NT2/D1 (cell line): ENCODE measurements at regions not wholly inside any gene's neighbourhood (a gene's known extent, or its start where the extent isn't known, plus 50 kb on each side); places are given as distances from the start of the nearest gene placed in this dataset.

Source experiments
- DNase-seq: peaks from one replicate; pipeline ENCODE4 v3.0.0-alpha.2; 2011; ENCODE audit warnings: low read depth, low spot score
- H3K27me3 ChIP-seq: 2 replicates; pipeline ENCODE4 v1.6.0; 2011; ENCODE audit warnings: mild to moderate bottlenecking; ENCODE audit not compliant: insufficient read length, insufficient read depth
- H3K36me3 ChIP-seq: 2 replicates; pipeline ENCODE4 v1.6.1; 2011; ENCODE audit warnings: mild to moderate bottlenecking, low read length, mixed read lengths; ENCODE audit not compliant: insufficient read depth, insufficient read length
- H3K4me1 ChIP-seq: 2 replicates; pipeline ENCODE4 v1.5.1; 2011; ENCODE audit not compliant: insufficient read depth, insufficient read length
- H3K4me3 ChIP-seq: 2 replicates; pipeline ENCODE4 v1.5.1; 2011; ENCODE audit warnings: low read depth; ENCODE audit not compliant: insufficient read length
- H3K9ac ChIP-seq: 2 replicates; pipeline ENCODE4 v1.6.0; 2011; ENCODE audit warnings: low read depth; ENCODE audit not compliant: insufficient read length
- H3K9me3 ChIP-seq: 2 replicates; pipeline ENCODE4 v1.5.1; 2011; ENCODE audit warnings: mild to moderate bottlenecking, low read length; ENCODE audit not compliant: insufficient read depth
- SUZ12 ChIP-seq: IDR thresholded peaks from 2 replicates; pipeline ENCODE4 v1.6.1; 2011; ENCODE audit not compliant: insufficient read length, insufficient read depth; ENCODE audit errors: extremely low read depth
- YY1 ChIP-seq: IDR thresholded peaks from 2 replicates; pipeline ENCODE4 v1.6.1; 2011; ENCODE audit not compliant: insufficient read length, insufficient read depth
- ZNF274 ChIP-seq: IDR thresholded peaks from 2 replicates; pipeline ENCODE4 v1.6.1; 2011; ENCODE audit warnings: mild to moderate bottlenecking, low read depth, low read length

- no peak for DNase-seq
These were observed 788.0 kb downstream of the BRD1 start for GRCh38 chr22:49039625-49040024.

GRCh38 chr22:49037701-49038245 is 789.9 kb downstream of the BRD1 start:
- H3K36me3 ChIP-seq, result no peaks in the 10 kb centered on the region
- H3K4me1 ChIP-seq, result peaks cover 3% of the 10 kb centered on the region
- no peak overlapping the region for H3K9ac ChIP-seq
- no peak for TF ChIP-seq YY1
- no peak for TF ChIP-seq SUZ12
- H3K9me3 ChIP-seq, result no peaks in the 10 kb centered on the region
- no peak overlapping the region for H3K4me3 ChIP-seq
- no peaks in the 10 kb centered on the region for H3K27me3 ChIP-seq
- DNase-seq, result no peak

More at GRCh38 chr22:49039625-49040024, 788.0 kb downstream of the BRD1 start:
- TF ChIP-seq ZNF274 (no peak), YY1 (no peak), SUZ12 (no peak)
- Histone ChIP-seq H3K27me3 (no peaks in the 10 kb centered on the region), H3K4me3 (no peak overlapping the region), H3K9ac (no peak overlapping the region), H3K4me1 (peaks cover 6% of the 10 kb centered on the region), H3K36me3 (no peaks in the 10 kb centered on the region), H3K9me3 (no peaks in the 10 kb centered on the region)

- DNase-seq, result no peak
- H3K4me3 ChIP-seq, result no peak overlapping the region
- no peaks in the 10 kb centered on the region for H3K36me3 ChIP-seq
- H3K4me1 ChIP-seq, result peaks cover 5% of the 10 kb centered on the region
- TF ChIP-seq YY1 (no peak), SUZ12 (no peak), ZNF274 (no peak)
- no peaks in the 10 kb centered on the region for H3K27me3 ChIP-seq
- H3K9ac ChIP-seq, result no peak overlapping the region
- H3K9me3 ChIP-seq, result no peaks in the 10 kb centered on the region
These were observed 791.2 kb downstream of the BRD1 start for GRCh38 chr22:49036513-49036912.

- Histone ChIP-seq H3K9ac (no peak overlapping the region), H3K27me3 (no peaks in the 10 kb centered on the region), H3K9me3 (no peaks in the 10 kb centered on the region), H3K4me3 (no peak overlapping the region), H3K36me3 (no peaks in the 10 kb centered on the region), H3K4me1 (peaks cover 5% of the 10 kb centered on the region)
- TF ChIP-seq ZNF274 (no peak), YY1 (no peak), SUZ12 (no peak)
- no peak for DNase-seq
These were observed 791.7 kb downstream of the BRD1 start for GRCh38 chr22:49035818-49036457.

DNA sequence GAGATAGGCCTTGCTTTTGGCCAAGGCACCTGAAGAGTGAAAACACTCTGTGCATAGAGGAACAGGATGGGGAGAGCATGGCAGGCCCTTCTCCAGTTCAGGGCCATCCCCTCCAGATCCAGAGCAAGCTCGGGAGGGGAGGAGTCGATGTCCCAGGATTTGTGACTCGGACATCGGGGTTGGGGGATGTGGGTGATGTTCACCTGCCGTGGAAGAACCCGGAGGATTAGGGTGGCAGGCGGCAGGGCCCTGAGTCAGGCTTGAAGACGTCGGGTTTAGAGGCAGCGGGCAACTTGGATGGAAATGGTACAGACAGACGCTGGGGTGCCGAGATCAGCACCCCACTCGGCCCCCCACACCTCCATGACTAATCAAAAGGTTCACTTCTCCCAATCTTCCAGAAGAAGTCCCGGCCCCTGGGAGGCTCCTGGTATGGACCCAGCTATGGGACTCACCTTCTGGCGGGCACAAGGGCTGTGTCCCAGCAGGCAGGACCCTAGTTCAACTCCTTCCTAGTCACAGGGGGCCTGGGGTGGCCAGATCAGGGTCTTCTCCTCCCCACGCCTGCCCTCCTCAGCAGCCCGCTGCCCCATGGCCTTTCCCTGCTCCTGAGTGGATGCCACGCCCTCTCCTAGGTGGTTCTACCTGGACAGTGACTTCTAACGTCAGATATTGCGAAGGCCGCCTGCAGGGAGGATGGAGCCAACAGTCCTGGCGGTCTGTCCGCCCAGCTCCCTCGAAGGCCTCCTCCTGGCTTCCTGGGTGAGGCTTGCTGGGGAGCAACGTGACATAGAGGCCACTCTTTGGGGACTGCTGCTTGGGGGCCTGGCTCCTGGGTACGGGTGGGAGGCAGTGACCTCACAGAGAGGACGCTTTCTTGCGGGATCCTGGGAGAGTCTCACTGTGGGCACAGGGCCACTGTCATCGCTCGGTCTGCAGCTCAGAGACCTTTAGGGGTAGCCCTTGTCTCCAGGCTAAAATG is 792.5 kb downstream of the BRD1 start:
- Histone ChIP-seq H3K36me3 (no peaks in the 10 kb centered on the region), H3K9me3 (no peaks in the 10 kb centered on the region), H3K4me1 (peaks cover 5% of the 10 kb centered on the region), H3K9ac (no peak overlapping the region), H3K4me3 (no peak overlapping the region), H3K27me3 (no peaks in the 10 kb centered on the region)
- TF ChIP-seq SUZ12 (no peak), YY1 (no peak), ZNF274 (no peak)
- no peak for DNase-seq

- H3K4me1 ChIP-seq, result peaks cover 5% of the 10 kb centered on the region
- no peaks in the 10 kb centered on the region for H3K9me3 ChIP-seq
- no peak overlapping the region for H3K4me3 ChIP-seq
- no peaks in the 10 kb centered on the region for H3K27me3 ChIP-seq
- no peak overlapping the region for H3K9ac ChIP-seq
- H3K36me3 ChIP-seq, result no peaks in the 10 kb centered on the region
- no peak for DNase-seq
- TF ChIP-seq SUZ12 (no peak), YY1 (no peak), ZNF274 (no peak)
These were observed 794.1 kb downstream of the BRD1 start for GRCh38 chr22:49033616-49034015.

DNA sequence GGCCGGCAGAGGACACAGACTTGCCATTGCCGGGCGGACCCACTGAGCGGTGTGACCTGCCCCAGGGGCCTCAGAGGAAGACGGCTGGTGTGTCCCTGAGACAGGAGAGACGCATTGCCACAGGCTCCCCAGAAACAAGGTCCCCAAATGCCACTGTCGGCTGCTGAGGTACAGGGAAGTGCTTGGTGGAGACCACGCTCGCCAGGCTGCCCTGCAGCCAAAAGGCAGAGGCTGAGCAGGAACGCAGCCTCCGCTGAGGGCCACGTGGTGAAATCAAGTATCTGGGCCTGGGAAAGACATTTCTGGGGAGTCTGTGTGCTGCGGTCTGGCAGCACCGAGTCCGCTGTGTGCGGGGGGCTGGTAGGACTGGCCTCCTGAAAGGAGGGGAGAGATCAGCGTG is 794.9 kb downstream of the BRD1 start:
- TF ChIP-seq ZNF274 (no peak), SUZ12 (no peak), YY1 (no peak)
- Histone ChIP-seq H3K27me3 (no peaks in the 10 kb centered on the region), H3K36me3 (no peaks in the 10 kb centered on the region), H3K9ac (no peak overlapping the region), H3K9me3 (no peaks in the 10 kb centered on the region), H3K4me1 (peaks cover 3% of the 10 kb centered on the region), H3K4me3 (no peak overlapping the region)
- no peak for DNase-seq
